GM13977 (cell line): ENCODE measurements at regions not wholly inside any gene's neighbourhood (a gene's known extent, or its start where the extent isn't known, plus 50 kb on each side); places are given as distances from the start of the nearest gene placed in this dataset.

Source experiments
- DNase-seq: peaks from one replicate; pipeline ENCODE4 v3.0.0; 2012; ENCODE audit warnings: low spot score
- in situ Hi-C: fragments of 300-500 bp; cut with MboI; formaldehyde crosslinking; loops from one replicate; pipeline ENCODE4 v1.12.0; 2022; ENCODE audit warnings: low sequenced_read_pairs, low pct_unique_long_range_greater_than_20kb, mixed read lengths, inconsistent platforms; ENCODE audit not compliant: unreplicated experiment
- TF ChIP-seq, protein P1 (sequence below): IDR thresholded peaks from 2 replicates; pipeline ENCODE4 v1.5.1; 2012; ENCODE audit warnings: mild to moderate bottlenecking, control low read depth; ENCODE audit not compliant: insufficient read depth; ENCODE audit errors: extremely low read depth, missing control alignments

DNA sequence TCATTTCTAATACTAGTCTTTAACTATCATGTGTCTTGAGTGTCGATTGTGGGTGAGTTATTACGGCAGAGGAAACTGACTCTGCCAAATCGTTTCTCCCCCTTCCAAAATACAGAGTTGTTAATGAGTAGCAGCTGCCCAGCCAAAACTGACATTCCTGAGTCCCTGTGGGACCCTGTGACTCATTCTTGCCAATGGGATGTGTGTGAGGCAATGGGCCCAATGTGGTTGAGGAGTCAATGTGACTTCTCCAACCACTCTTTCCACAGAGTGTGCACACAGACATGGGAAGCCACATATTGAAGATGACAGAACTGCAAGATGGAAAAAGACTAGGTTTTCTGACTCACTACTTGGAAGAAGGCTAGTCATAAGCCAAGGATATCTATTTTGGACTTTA, 434.7 kb downstream of the DTWD2 start:
- TF ChIP-seq, protein P1, sequence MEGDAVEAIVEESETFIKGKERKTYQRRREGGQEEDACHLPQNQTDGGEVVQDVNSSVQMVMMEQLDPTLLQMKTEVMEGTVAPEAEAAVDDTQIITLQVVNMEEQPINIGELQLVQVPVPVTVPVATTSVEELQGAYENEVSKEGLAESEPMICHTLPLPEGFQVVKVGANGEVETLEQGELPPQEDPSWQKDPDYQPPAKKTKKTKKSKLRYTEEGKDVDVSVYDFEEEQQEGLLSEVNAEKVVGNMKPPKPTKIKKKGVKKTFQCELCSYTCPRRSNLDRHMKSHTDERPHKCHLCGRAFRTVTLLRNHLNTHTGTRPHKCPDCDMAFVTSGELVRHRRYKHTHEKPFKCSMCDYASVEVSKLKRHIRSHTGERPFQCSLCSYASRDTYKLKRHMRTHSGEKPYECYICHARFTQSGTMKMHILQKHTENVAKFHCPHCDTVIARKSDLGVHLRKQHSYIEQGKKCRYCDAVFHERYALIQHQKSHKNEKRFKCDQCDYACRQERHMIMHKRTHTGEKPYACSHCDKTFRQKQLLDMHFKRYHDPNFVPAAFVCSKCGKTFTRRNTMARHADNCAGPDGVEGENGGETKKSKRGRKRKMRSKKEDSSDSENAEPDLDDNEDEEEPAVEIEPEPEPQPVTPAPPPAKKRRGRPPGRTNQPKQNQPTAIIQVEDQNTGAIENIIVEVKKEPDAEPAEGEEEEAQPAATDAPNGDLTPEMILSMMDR, result no peak
- in situ Hi-C loops, result no loop called here
- no peak for DNase-seq

DNA sequence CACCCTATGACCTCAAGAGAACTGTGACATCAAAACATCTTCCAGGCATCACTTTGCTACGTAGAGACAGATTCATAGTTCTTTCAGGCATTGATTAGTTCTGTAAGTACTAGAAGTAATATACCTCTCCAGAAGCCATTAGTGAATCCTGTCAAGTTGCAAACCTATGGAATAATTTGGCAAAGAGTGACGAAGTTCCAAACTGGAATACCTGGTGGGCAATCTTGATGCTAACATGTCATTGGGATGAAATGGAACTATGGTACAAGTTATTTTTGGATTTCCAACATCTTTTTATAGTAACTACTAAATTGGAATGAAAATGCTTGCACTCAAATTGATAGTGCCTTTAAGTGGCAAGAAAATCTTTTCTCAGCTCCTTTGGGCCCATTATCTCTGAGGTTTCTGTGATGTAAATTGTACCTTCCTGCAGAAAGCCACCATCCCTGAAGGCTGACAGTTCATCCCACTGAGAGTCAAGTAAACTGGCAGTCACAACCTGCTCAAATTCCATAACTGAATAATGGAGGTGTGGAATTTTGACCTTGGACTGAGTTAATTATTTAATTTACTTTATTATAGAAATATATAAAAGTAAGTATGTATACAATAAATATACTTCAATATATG, 435.5 kb downstream of the DTWD2 start:
- in situ Hi-C loops, result no loop called here
- no peak for DNase-seq
- TF ChIP-seq, protein P1, result no peak

DNA sequence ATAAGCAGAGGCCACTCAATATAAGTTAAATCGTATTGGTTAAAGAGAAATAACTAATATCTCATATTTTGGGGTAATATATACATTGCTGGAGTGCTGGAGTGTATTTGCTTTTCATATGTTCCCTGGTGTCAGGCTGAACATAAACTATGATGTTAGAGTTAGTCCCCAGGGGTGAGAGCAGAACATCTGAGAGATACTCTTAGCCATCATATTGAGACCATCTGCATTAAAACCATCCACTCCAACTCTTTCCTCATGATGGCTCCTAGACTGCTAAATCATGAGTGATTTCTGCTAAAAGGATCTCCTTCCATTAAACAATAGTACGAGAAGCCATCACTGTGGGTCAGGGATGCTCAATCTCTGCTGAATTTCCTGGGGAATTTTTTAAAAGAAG, 436.2 kb downstream of the DTWD2 start:
- no peak for DNase-seq
- TF ChIP-seq, protein P1, result no peak
- in situ Hi-C loops, result no loop called here

DNA sequence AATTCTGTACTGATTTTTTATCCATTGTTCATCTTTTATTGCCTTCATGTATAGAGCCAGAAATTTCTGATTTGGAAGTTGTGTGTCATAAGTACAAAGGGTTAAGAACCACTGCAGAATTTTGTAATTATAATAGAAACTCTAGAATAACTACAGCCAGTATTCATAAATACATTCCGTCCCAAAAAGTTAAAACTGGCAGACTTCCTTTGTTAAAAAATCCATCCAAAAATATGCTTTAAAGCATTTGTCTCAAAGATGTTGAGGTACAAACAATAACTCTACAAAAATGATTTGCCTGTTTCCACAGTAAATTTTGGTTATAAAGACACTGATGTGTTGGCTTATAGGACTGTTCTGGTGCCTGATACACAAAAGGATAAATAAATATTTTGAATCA, 436.6 kb downstream of the DTWD2 start:
- TF ChIP-seq, protein P1, result no peak
- DNase-seq, result no peak
- in situ Hi-C loops, result no loop called here

DNA sequence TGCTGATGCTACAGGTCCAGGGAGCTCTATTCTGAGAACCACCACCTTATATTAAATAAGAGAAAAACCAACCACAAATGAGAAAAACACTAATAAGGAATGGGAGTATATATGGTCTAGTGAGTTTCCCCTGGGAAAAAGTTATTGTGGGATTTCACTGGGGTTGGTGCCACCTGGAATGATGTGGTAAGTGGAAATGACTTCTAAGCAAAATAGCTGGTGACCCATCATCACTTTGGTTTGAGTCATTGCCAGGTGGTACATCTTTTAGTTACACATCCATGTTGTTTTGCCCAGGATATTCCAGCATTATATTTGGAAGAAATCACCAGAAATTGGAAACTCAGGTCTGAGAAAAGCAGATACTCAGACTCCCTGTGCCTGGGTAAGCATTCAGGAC, 437.3 kb downstream of the DTWD2 start:
- in situ Hi-C loops, result no loop called here
- no peak for DNase-seq

DNA sequence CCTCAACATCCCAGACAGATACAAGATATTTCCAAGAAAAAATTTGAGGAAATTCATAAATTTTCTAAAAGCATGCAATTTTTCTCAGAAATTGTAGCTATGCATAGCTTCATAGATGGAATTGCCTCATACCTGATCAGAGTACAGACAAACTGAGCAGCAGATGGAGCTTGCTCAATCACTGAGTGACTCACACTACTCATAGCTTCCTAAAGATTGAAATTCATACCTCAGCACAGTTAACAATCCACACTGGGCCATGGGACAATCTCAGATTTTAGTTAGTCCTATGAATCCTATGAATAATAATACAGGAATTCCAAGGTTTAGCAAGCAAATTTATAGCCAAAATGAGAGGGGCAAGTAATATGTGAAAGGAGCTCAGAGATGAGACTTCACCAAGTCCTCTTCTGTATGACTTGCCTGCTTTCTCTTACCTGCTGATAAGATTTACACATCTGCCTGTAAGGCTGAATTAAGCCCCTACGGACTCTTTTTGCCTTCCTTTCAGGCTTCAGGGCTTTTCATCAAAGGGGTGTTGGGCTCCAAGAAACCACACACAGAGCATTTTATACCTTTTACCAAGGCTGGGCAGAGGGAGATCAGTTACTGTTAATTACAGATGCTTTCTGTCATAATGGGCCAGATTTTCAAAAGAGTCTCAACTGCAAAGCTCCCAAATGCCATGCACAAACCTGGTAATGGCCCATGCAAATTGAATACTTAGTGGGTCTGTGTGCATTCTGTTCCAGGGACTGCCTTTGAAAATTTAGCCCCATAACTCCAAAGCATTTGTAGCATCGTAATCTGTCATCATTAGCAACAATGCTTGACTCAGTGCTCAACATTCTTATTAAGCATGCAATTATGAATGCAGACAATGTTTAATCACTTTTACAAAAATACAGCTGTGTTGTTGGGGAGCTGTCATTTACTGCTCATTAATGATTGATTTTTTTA, 439.3 kb downstream of the DTWD2 start:
- TF ChIP-seq, protein P1, result no peak
- no peak for DNase-seq
- in situ Hi-C loops, result no loop called here

More for the DNA sequence above, 437.3 kb downstream of the DTWD2 start:
- TF ChIP-seq, protein P1, result no peak
